GM12874 (cell line): ENCODE measurements at regions not wholly inside any gene's neighbourhood (a gene's known extent, or its start where the extent isn't known, plus 50 kb on each side); places are given as distances from the start of the nearest gene placed in this dataset.

ENCODE experiments used
- TF ChIP-seq, protein P1 (sequence below): IDR thresholded peaks from 2 replicates; pipeline ENCODE4 v1.5.1; 2011; ENCODE audit warnings: low read depth, mild to moderate bottlenecking, control low read depth, low read length, moderate library complexity; ENCODE audit not compliant: insufficient read depth

DNA sequence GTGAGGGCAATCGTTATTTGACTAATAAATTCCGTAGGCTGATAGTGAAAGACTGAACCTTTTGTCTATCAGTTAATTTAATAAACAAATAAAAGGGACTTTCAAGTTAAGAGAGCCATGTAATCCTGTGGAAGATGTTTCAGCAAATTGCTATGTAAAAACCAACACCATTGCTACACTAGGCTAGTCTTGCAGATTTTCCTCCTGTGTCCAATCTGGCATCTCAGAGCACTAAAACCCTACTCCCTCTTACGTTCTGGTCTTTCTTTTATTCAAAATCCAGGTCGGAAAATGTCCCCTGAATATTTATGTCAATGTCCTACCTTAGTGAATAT, 478.8 kb upstream of the TNC start:
- TF ChIP-seq, protein P1, sequence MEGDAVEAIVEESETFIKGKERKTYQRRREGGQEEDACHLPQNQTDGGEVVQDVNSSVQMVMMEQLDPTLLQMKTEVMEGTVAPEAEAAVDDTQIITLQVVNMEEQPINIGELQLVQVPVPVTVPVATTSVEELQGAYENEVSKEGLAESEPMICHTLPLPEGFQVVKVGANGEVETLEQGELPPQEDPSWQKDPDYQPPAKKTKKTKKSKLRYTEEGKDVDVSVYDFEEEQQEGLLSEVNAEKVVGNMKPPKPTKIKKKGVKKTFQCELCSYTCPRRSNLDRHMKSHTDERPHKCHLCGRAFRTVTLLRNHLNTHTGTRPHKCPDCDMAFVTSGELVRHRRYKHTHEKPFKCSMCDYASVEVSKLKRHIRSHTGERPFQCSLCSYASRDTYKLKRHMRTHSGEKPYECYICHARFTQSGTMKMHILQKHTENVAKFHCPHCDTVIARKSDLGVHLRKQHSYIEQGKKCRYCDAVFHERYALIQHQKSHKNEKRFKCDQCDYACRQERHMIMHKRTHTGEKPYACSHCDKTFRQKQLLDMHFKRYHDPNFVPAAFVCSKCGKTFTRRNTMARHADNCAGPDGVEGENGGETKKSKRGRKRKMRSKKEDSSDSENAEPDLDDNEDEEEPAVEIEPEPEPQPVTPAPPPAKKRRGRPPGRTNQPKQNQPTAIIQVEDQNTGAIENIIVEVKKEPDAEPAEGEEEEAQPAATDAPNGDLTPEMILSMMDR = no peak

DNA sequence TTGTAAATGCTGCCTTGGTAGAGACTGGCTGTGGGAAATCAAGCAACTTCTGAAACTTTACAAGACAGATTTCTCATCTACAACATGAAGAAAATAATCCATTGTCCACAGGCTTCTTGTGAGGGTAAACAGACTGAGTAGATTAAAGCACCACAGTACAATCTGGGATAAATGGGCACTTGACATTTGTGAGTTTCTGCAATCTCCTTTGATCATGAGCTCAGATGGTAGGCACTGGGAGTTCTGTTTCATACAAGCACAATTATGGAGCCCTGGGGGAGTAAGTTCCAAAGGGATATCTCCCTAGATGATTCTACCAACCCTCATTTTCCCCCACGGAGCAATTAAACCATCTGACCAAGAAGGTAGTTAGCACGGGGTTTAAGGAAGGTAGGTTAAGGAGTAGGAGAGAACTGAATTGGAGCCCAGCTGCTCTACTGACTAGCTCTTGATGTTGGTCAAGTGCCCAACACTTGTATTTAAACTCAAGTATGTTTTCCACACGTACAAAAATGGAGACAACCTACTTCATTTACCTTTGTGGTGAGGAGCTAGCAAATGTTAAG, 479.5 kb upstream of the TNC start:
- TF ChIP-seq, protein P1 = no peak

DNA sequence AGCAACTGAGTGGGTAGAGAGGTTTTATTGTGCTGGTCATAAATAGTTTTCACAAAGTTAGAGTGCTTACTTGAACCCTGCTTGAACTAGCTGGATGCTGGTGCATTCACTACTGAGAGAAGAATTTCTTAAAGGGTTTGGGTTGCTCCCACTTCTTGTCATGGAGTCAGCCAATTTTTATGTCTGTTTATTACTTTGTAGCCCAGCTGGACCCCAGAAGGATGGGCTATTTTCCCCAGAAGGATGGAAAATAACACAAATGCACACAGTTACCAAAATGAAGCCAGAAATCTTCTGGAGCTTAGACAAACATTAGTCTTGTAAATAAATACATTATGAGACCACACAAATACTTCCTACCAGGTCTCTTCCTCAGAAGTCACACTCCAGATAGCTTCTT, 480.8 kb upstream of the TNC start:
- TF ChIP-seq, protein P1 = no peak

DNA sequence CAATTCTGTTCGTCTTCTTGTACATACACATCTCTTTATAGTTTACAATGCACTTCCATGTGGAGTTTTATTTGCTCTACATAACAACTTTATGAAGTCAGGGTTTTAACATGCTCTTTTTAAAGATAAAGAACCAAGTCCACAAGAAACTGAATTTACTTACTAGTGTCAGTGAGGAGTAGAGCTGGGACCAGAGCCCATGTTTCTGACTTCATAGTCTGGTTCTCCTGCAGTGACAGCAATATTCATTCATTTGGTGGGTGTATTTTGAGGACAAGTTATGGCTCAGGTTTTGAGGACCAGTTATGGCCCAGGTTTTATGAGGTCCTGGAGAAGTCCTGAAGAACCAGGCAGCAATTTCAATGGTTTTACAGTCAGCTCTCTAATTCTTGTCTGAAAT, 481.9 kb upstream of the TNC start:
- TF ChIP-seq, protein P1 = no peak

DNA sequence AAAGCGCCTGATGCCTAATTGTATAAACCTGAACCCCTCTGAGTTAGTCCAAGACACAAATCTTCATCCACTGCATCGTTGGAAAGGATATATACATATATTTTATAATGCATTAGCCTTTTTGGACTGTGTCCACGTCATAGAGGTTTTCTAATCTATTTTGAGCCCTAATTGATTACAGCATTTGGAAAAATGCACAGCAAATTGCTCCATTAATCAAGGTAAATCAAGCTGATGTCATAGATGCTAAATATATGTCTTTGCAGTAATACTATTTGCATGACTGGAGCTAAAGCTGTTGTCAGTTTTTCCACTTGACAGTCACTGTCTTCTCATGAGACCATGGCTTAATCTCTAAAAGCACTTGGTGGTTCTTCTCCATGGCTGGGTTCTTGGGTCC, 483.5 kb upstream of the TNC start:
- TF ChIP-seq, protein P1 = no peak

DNA sequence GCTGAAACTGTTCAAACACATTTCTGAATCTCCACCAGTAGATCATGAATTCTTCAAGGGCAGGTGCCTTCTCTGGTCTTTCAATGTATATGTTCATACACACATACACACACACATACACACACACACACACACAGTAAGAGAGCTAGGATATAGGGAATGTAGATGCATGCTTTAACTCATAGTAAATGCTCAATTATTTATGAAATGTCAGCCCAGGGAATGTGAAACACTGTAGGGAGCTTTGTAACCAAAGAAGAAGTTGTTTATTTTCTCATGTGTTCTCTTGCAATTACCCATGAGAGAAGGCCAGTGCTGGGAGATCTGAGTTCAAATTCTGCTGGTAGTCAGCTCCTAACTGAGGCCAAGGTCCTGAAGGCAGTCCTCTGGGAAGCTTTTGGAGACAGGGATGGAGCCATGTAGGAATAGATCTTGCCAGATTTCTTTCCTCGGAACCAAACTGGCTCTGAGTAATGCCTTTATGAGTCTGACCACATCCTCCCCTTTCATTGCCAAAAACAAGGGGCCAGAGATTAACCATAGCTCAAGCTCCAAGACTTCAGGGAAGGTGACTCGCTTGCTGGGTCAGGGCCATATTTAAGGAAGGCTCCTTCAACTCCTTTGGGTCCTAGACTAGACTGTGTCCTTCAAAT, 487.0 kb upstream of the TNC start:
- TF ChIP-seq, protein P1 = no peak

DNA sequence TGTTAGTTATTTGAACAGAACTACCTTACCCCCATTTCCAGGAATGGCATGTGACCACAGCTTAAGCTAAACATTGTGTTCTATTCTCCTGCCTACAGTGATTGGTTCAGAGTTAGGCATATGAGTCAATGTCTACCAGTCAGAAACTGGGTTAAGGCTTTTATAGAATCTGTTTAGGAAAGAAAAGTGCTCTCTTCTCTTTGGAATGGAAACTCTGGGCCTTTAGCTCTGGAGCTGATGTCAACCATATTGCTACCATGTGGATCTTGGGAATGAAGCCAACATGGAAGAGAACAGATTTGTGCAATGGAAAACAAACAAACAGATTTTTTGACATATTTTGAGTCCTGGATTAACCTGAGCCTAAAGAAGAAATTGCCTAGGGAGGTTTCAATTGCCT, 488.9 kb upstream of the TNC start:
- TF ChIP-seq, protein P1 = no peak
